Fibroblast of villous mesenchyme (primary cell): ENCODE measurements at regions not wholly inside any gene's neighbourhood (a gene's known extent, or its start where the extent isn't known, plus 50 kb on each side); places are given as distances from the start of the nearest gene placed in this dataset.

Experiments
- DNase-seq: peaks from one replicate; pipeline ENCODE4 v3.0.0-alpha.2; 2010; ENCODE audit warnings: low read depth
- H3K4me3 ChIP-seq: 2 replicates; pipeline ENCODE4 v1.5.1; 2011; ENCODE audit warnings: low read depth, mild to moderate bottlenecking, low read length
- CTCF ChIP-seq: IDR thresholded peaks from 2 replicates; pipeline ENCODE4 v1.5.1; 2012; ENCODE audit warnings: low read depth, mild to moderate bottlenecking, low read length; ENCODE audit not compliant: insufficient read depth

DNA sequence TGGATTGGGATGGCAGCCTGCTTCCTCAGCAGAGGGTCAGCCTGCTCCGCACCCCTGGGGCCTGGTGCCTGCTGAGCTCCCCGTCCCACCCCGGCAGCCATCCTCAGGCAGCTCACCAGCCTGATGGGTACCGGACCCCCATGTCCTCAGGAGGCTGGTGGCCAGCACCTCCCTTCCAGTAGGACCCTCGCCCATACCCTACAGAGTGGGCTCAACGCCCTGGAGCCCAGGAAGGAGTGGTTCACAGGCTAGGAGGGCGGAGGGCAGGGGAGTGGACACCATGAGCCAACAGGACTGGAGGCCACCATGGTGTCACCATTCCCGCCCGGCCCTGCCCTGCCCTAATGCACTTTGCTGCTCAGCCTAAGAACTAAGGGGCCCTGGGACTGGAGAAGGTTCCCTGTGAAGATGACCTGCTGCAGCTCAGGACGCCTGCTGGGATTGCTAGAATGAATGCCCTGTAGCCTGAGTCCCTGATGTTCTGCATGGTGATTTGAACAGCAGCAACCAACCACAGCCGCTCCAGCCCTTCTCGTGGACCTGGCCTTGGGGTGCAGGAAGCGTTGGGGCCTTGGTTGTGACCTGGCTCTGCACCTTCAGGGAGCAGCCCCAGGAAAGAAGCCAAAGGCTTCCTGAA is 1080.8 kb downstream of the BRD1 start:
- no peak for TF ChIP-seq CTCF
- no peak overlapping the region for H3K4me3 ChIP-seq

GRCh38 chr22:48745842-48746788 is 1081.6 kb downstream of the BRD1 start:
- no peak overlapping the region for H3K4me3 ChIP-seq
- TF ChIP-seq CTCF, result no peak
- no peak for DNase-seq

More for the DNA sequence above, 1080.8 kb downstream of the BRD1 start:
- DNase-seq, result no peak

DNA sequence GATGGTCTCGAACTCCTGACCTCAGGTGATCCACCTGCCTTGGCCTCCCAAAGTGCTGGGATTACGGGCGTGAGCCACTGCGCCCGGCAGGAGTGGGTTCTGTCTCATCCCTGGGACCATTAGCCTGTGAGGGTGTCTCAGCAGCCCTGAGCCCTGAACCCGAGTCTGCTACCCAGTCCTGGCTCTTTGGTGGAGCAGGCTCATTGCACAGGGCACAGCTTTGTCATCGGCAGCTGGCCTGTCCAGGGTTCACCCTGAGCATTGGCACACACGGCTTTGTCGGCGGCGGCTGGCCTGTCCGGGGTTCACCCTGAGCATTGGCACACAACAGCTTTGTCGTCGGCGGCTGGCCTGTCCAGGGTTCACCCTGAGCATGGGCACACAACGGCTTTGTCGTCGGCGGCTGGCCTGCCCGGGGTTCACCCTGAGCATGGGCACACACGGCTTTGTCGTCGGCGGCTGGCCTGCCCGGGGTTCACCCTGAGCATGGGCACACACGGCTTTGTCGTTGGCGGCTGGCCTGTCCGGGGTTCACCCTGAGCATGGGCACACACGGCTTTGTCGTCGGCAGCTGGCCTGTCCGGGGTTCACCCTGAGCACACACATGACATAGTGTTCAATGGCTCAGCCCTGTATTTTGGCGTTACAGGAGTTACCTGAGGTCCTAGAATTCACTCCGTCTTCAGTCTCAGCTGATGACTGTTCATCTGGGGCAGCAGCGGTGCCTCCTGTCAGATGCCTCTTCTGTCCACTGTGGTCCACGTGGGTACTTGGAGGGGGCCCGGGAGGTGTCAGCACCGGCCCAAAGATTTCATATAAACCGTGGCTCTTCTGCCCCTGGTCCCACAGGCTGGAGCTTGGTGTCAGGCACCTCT is 1082.5 kb downstream of the BRD1 start:
- DNase-seq, result no peak
- no peak for TF ChIP-seq CTCF

DNA sequence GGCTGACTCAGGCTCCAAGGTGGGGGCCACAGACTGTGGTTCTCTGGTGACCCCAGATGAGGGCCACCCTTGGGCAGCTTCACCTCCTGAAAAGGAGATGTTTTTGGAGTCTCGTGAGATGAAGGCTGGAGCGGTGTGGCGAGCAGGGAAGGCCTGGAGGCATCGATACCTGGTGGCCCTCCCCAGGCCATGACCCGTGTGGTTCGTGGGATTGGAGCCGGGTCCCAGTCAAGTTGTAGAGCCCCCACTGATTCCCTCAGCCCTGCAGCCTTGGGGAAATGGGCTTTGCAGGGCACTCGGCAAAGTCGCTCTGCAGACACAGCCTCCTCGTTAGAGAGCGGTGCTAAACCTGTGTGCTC is 1083.4 kb downstream of the BRD1 start:
- no peak for TF ChIP-seq CTCF
- DNase-seq, result no peak
- H3K4me3 ChIP-seq, result no peak overlapping the region

More for the DNA sequence above, 1082.5 kb downstream of the BRD1 start:
- H3K4me3 ChIP-seq, result no peak overlapping the region

GRCh38 chr22:48743601-48744282 is 1083.9 kb downstream of the BRD1 start:
- TF ChIP-seq CTCF, result no peak
- no peak for DNase-seq
- H3K4me3 ChIP-seq, result no peak overlapping the region
